Nephron (organoid): ENCODE measurements at regions not wholly inside any gene's neighbourhood (a gene's known extent, or its start where the extent isn't known, plus 50 kb on each side); places are given as distances from the start of the nearest gene placed in this dataset.

ENCODE experiments used
- H3K27ac Mint-ChIP-seq, 3 experiments: 2 replicates each; pipeline ENCODE4 v1.8.0; 2020; ENCODE audit warnings: mixed read lengths in 3 of 3, mild to moderate bottlenecking in 2 of 3, moderate library complexity in 1 of 3
- H3K27me3 Mint-ChIP-seq: 2 replicates; pipeline ENCODE4 v1.8.0; 2021; ENCODE audit warnings: low read depth, mild to moderate bottlenecking, moderate library complexity, mixed read lengths
- H3K36me3 Mint-ChIP-seq: 2 replicates; pipeline ENCODE4 v1.8.0; 2020; ENCODE audit warnings: low read depth, mixed read lengths
- H3K4me1 Mint-ChIP-seq: 2 replicates; pipeline ENCODE4 v1.8.0; 2020; ENCODE audit warnings: mixed read lengths
- H3K4me3 Mint-ChIP-seq, 3 experiments: 2 replicates each; pipeline ENCODE4 v1.8.0; 2020; ENCODE audit warnings: mild to moderate bottlenecking in 3 of 3, mixed read lengths in 3 of 3, moderate library complexity in 2 of 3
- H3K9me3 Mint-ChIP-seq: 2 replicates; pipeline ENCODE4 v1.8.0; 2020; ENCODE audit warnings: mixed read lengths
- TF ChIP-seq, protein P1 (sequence below), 3 experiments: fragments of 200-600 bp; sonication (generic); IDR thresholded peaks; one replicate each; pipeline ENCODE4 v1.5.0; 2021; ENCODE audit warnings: antibody characterized with exemption in 3 of 3; ENCODE audit not compliant: unreplicated experiment in 3 of 3

- H3K36me3 Mint-ChIP-seq: no peaks in the 10 kb centered on the region
- H3K27ac Mint-ChIP-seq: peak overlapping the region in 1 of 3 experiments; percentile 89
- peaks cover 12% of the 10 kb centered on the region for H3K9me3 Mint-ChIP-seq
- H3K27me3 Mint-ChIP-seq: no peaks in the 10 kb centered on the region
- peaks cover 26% of the 10 kb centered on the region for H3K4me1 Mint-ChIP-seq
- TF ChIP-seq, protein P1, sequence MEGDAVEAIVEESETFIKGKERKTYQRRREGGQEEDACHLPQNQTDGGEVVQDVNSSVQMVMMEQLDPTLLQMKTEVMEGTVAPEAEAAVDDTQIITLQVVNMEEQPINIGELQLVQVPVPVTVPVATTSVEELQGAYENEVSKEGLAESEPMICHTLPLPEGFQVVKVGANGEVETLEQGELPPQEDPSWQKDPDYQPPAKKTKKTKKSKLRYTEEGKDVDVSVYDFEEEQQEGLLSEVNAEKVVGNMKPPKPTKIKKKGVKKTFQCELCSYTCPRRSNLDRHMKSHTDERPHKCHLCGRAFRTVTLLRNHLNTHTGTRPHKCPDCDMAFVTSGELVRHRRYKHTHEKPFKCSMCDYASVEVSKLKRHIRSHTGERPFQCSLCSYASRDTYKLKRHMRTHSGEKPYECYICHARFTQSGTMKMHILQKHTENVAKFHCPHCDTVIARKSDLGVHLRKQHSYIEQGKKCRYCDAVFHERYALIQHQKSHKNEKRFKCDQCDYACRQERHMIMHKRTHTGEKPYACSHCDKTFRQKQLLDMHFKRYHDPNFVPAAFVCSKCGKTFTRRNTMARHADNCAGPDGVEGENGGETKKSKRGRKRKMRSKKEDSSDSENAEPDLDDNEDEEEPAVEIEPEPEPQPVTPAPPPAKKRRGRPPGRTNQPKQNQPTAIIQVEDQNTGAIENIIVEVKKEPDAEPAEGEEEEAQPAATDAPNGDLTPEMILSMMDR (IDR thresholded peaks at IDR 0.05; ENCODE audit: unreplicated experiment in 3 of 3): no peak
- no peak overlapping the region for H3K4me3 Mint-ChIP-seq
Observed at GRCh38 chrX:69032601-69033000, 132.7 kb downstream of the PJA1 start.

DNA sequence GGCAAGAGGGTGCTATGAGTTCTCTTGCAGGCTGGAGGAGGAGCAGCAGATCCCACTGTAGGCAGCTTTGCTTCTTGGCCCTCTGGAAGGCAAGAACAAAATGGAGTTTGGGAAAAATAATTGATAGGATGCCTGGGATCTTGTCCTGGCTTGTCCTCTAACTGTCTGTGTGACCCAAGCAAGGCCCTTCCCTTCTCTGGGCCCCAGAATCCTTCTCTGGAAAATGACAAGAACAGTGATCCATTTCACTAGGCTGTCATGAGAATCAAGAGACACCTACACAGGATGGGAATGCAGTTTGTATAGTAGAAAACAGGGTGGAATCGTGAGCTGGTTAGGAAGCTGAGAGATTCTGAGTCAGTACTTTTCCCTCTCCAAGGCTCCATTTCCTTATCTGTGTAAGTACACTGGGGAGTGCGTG is 133.3 kb downstream of the PJA1 start:
- H3K27ac Mint-ChIP-seq: peak overlapping the region in 1 of 3 experiments; percentile 31
- no peak overlapping the region for H3K4me3 Mint-ChIP-seq
- H3K9me3 Mint-ChIP-seq: peaks cover 9% of the 10 kb centered on the region
- TF ChIP-seq, protein P1 (IDR thresholded peaks at IDR 0.05; ENCODE audit: unreplicated experiment in 3 of 3): no peak
- no peaks in the 10 kb centered on the region for H3K27me3 Mint-ChIP-seq
- peaks cover 27% of the 10 kb centered on the region for H3K4me1 Mint-ChIP-seq
- H3K36me3 Mint-ChIP-seq: no peaks in the 10 kb centered on the region

DNA sequence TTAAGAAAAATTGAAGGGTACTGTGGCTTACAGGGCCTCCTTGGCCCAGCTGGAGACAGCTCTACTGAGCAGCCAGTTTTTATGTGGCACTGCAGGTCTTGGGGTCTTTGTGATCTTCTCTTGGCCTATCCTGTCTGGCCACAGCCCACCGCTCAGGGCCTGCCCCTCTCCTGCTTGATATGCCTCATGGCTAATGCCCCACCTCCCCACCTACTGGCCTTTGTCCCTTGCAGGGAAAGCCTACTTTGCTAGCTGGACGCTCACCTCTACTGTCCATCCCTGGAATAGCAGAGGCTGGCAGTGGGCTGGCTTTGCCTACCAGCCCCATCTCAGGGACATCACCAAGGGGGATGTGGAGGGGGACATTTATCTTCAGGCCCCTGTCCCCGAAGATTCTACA is 134.1 kb downstream of the PJA1 start:
- H3K27me3 Mint-ChIP-seq: no peaks in the 10 kb centered on the region
- peak overlapping the region in 1 of 3 experiments; percentile 60 for H3K27ac Mint-ChIP-seq
- H3K9me3 Mint-ChIP-seq: peaks cover 12% of the 10 kb centered on the region
- H3K4me3 Mint-ChIP-seq: no peak overlapping the region
- TF ChIP-seq, protein P1 (IDR thresholded peaks at IDR 0.05; ENCODE audit: unreplicated experiment in 3 of 3): peak in 1 of 3 experiments; percentile 24
- no peaks in the 10 kb centered on the region for H3K36me3 Mint-ChIP-seq
- peaks cover 31% of the 10 kb centered on the region for H3K4me1 Mint-ChIP-seq

DNA sequence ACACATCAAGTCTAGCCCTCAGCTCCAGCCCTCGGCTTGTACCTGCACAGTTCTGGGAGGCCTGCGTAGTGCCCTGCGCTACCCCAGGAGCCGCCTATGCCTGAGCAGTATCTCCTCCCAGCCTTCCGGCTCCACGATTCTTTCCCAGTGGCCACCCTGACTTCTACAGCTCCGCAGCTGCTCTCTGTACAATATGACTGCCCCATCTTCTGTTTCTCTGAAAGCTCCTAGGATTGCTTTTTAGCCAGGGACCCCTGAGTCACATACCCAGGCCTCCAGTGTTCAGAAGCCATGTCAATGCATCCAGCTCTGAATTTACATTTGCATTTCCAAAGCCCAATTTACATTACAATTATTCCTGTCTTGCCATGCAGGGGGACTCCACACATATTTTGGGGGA is 135.5 kb downstream of the PJA1 start:
- TF ChIP-seq, protein P1 (IDR thresholded peaks at IDR 0.05; ENCODE audit: unreplicated experiment in 3 of 3): no peak
- Mint-ChIP-seq H3K4me3 (no peak overlapping the region), H3K9me3 (peaks cover 9% of the 10 kb centered on the region), H3K27me3 (no peaks in the 10 kb centered on the region), H3K4me1 (peaks cover 38% of the 10 kb centered on the region), H3K27ac (peak overlapping the region in 2 of 3 experiments; percentile 17 to 73), H3K36me3 (no peaks in the 10 kb centered on the region)

- no peak overlapping the region for H3K4me3 Mint-ChIP-seq
- H3K36me3 Mint-ChIP-seq: no peaks in the 10 kb centered on the region
- TF ChIP-seq, protein P1 (IDR thresholded peaks at IDR 0.05; ENCODE audit: unreplicated experiment in 3 of 3): no peak
- H3K4me1 Mint-ChIP-seq: peaks cover 34% of the 10 kb centered on the region
- peaks cover 9% of the 10 kb centered on the region for H3K9me3 Mint-ChIP-seq
- H3K27ac Mint-ChIP-seq: peak overlapping the region in 2 of 3 experiments; percentile 44 to 81
- H3K27me3 Mint-ChIP-seq: no peaks in the 10 kb centered on the region
Observed at GRCh38 chrX:69028761-69029120, 136.5 kb downstream of the PJA1 start.

DNA sequence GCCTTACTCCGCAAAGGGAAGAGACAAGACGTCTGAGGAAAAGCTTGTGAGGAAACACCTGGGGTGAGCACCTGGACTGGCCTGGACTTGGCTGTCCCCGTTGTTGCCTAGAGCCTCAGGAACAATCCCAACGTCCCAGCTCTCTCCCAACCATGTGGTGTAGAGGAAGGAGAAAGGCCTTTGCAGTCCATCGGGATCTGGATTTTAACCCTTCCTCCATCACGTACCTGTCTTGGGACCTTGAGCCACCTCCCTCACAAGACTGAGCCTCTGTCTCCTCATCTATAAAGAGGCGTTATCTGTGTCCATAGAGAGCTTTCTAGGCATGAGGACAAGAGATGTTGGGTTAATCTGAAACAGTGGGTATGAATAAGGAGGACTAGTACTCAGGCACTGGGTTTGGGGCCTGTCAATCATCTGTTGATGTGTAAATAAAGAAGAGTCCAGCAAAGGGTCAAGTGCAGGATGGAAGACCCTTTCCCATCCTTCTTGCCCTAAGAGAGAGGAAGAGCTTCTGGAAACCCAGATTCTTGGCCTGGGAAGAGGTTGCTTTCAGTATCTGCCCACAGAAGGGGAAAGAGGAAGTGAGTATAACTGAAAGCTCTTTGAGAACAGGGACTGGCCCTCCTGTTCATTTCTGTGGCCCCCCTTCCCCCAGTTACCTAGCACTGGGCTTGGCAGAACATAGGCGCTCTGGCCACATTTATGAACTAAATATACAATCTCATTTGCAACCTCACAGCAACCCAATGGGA is 137.1 kb downstream of the PJA1 start:
- no peaks in the 10 kb centered on the region for H3K36me3 Mint-ChIP-seq
- H3K4me3 Mint-ChIP-seq: no peak overlapping the region
- H3K4me1 Mint-ChIP-seq: peaks cover 30% of the 10 kb centered on the region
- peak overlapping the region; percentile 81 to 93 (median 89) for H3K27ac Mint-ChIP-seq
- TF ChIP-seq, protein P1 (IDR thresholded peaks at IDR 0.05; ENCODE audit: unreplicated experiment in 3 of 3): no peak
- no peaks in the 10 kb centered on the region for H3K27me3 Mint-ChIP-seq
- H3K9me3 Mint-ChIP-seq: peaks cover 9% of the 10 kb centered on the region
